OCI-LY7 (cell line): ENCODE measurements at regions not wholly inside any gene's neighbourhood (a gene's known extent, or its start where the extent isn't known, plus 50 kb on each side); places are given as distances from the start of the nearest gene placed in this dataset.

ENCODE experiments used
- CTCF ChIP-seq: fragments of 200-600 bp; sonication (generic); conservative IDR thresholded peaks from 2 replicates; pipeline ENCODE4 v1.5.1; 2014; ENCODE audit warnings: mild to moderate bottlenecking, antibody characterized with exemption, low read length, moderate library complexity, mixed read lengths
- EZH2phosphoT487 ChIP-seq: fragments of 200-600 bp; sonication (generic); IDR thresholded peaks from 2 replicates; pipeline ENCODE4 v1.6.1; 2018; ENCODE audit warnings: low read depth, borderline replicate concordance, mild to moderate bottlenecking, mixed run types, antibody characterized with exemption, low read length, moderate library complexity, mixed read lengths

- no peak for TF ChIP-seq CTCF
- TF ChIP-seq EZH2phosphoT487 = no peak
Measured at GRCh38 chr10:35992107-35992506, 350.0 kb upstream of the FZD8 start.
